Cerebellar cortex (tissue), 1 donor: ENCODE measurements at regions not wholly inside any gene's neighbourhood (a gene's known extent, or its start where the extent isn't known, plus 50 kb on each side); places are given as distances from the start of the nearest gene placed in this dataset.
A peak's percentile ranks its signal among the peaks of the same experiment; 100 is the strongest.

Source experiments
- DNase-seq: peaks from one replicate; pipeline ENCODE4 v3.0.0-alpha.2; 2015; ENCODE audit warnings: low spot score

GRCh38 chrY:14139521-14139920 lies 83.5 kb downstream of the VCY1B start:
- DNase-seq: no peak

GRCh38 chrY:14145614-14146013 lies 89.6 kb downstream of the VCY1B start:
- no peak for DNase-seq

GRCh38 chrY:14182776-14183175 lies 126.7 kb downstream of the VCY1B start:
- DNase-seq: no peak

GRCh38 chrY:14222014-14222413 lies 166.0 kb downstream of the VCY1B start:
- no peak for DNase-seq

- peak; percentile 1 for DNase-seq
Observed at GRCh38 chrY:14231703-14232102, 175.7 kb downstream of the VCY1B start.

- no peak for DNase-seq
Observed at GRCh38 chrY:14235070-14235469, 179.0 kb downstream of the VCY1B start.

- DNase-seq: no peak
Observed at GRCh38 chrY:14238277-14238676, 182.2 kb downstream of the VCY1B start.

- no peak for DNase-seq
Observed at GRCh38 chrY:14246948-14247347, 190.9 kb downstream of the VCY1B start.

- no peak for DNase-seq
Observed at GRCh38 chrY:14248878-14249576, 193.0 kb downstream of the VCY1B start.

- DNase-seq: no peak
Observed at GRCh38 chrY:14255965-14256816, 200.2 kb downstream of the VCY1B start.

- DNase-seq: no peak
Observed at GRCh38 chrY:14256817-14257168, 200.8 kb downstream of the VCY1B start.

GRCh38 chrY:14277029-14277428 lies 221.0 kb downstream of the VCY1B start:
- DNase-seq: no peak

GRCh38 chrY:14290656-14291375 lies 233.5 kb upstream of the NLGN4Y start:
- no peak for DNase-seq

- DNase-seq: no peak
Observed at GRCh38 chrY:14292382-14292781, 231.9 kb upstream of the NLGN4Y start.

GRCh38 chrY:14300775-14301174 lies 223.6 kb upstream of the NLGN4Y start:
- DNase-seq: no peak

- no peak for DNase-seq
Observed at GRCh38 chrY:14301552-14301951, 222.8 kb upstream of the NLGN4Y start.

- DNase-seq: peak; percentile 30
Observed at GRCh38 chrY:14328677-14329345, 195.5 kb upstream of the NLGN4Y start.

- DNase-seq: no peak
Observed at GRCh38 chrY:14330362-14330761, 194.0 kb upstream of the NLGN4Y start.

GRCh38 chrY:14339524-14339923 lies 184.8 kb upstream of the NLGN4Y start:
- DNase-seq: no peak

- DNase-seq: no peak
Observed at GRCh38 chrY:14340459-14341143, 183.7 kb upstream of the NLGN4Y start.

GRCh38 chrY:14344648-14345333 lies 179.5 kb upstream of the NLGN4Y start:
- no peak for DNase-seq
